Epithelial cell of proximal tubule (primary cell): ENCODE measurements at regions not wholly inside any gene's neighbourhood (a gene's known extent, or its start where the extent isn't known, plus 50 kb on each side); places are given as distances from the start of the nearest gene placed in this dataset.
"Not testable (repeated sequence)": the region's sequence is repeated elsewhere in the genome, so short reads cannot be mapped to it uniquely, and the experiment has no call there.

ENCODE experiments used
- DNase-seq: peaks from one replicate; pipeline ENCODE4 v3.0.0-alpha.2; 2011; ENCODE audit warnings: low read depth
- H3K4me3 ChIP-seq: 2 replicates; pipeline ENCODE4 v1.5.1; 2011; ENCODE audit warnings: low read depth, mild to moderate bottlenecking, low read length
- TF ChIP-seq, protein P1 (sequence below): conservative IDR thresholded peaks from 2 replicates; pipeline ENCODE4 v1.5.1; 2012; ENCODE audit warnings: low read depth, mild to moderate bottlenecking, low read length

DNA sequence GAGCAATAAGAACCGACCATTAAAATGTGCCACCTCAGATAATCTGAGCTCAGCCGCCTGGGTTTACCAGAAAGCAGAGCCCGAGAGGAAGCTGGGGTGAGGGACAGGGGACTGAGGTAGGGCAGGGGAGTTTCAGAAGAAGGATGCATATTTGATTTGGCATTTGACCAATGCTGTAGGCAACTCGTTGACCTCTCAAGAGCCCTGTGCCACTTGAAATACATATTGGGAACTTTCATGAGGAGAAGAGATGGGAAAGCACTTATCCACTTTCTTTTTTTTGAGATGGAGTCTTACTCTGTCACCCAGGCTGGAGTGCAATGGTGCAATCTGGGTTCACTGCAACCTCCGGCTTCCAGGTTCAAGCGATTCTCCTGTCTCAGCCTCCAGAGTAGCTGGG, 148.4 kb upstream of the SPRED2 start:
- DNase-seq, result no peak
- TF ChIP-seq, protein P1, sequence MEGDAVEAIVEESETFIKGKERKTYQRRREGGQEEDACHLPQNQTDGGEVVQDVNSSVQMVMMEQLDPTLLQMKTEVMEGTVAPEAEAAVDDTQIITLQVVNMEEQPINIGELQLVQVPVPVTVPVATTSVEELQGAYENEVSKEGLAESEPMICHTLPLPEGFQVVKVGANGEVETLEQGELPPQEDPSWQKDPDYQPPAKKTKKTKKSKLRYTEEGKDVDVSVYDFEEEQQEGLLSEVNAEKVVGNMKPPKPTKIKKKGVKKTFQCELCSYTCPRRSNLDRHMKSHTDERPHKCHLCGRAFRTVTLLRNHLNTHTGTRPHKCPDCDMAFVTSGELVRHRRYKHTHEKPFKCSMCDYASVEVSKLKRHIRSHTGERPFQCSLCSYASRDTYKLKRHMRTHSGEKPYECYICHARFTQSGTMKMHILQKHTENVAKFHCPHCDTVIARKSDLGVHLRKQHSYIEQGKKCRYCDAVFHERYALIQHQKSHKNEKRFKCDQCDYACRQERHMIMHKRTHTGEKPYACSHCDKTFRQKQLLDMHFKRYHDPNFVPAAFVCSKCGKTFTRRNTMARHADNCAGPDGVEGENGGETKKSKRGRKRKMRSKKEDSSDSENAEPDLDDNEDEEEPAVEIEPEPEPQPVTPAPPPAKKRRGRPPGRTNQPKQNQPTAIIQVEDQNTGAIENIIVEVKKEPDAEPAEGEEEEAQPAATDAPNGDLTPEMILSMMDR, result no peak
- no peak overlapping the region for H3K4me3 ChIP-seq

GRCh38 chr2:65579506-65580235, 147.3 kb upstream of the SPRED2 start:
- no peak for DNase-seq
- TF ChIP-seq, protein P1, result no peak

DNA sequence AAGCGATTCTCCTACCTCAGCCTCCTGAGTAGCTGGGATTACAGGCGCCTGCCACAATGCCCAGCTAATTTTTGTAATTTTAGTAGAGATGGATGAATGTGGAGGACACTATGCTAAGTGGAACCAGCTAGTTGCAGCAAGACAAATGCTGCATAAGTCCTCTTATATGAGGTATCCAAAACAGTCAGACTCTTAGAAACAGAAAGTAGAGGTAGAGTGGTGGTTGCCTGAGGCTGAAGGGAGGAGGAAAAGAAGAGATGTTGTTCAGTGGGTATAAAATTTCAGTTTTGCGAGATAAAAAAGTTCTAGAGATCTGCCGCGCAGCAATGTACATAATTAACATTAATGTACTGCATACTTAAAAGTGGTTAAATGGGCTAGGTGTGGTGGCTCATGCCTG, 145.3 kb upstream of the SPRED2 start:
- no peak overlapping the region for H3K4me3 ChIP-seq
- DNase-seq, result no peak
- TF ChIP-seq, protein P1, result no peak

More at GRCh38 chr2:65579506-65580235, 147.3 kb upstream of the SPRED2 start:
- H3K4me3 ChIP-seq, result no peak overlapping the region

DNA sequence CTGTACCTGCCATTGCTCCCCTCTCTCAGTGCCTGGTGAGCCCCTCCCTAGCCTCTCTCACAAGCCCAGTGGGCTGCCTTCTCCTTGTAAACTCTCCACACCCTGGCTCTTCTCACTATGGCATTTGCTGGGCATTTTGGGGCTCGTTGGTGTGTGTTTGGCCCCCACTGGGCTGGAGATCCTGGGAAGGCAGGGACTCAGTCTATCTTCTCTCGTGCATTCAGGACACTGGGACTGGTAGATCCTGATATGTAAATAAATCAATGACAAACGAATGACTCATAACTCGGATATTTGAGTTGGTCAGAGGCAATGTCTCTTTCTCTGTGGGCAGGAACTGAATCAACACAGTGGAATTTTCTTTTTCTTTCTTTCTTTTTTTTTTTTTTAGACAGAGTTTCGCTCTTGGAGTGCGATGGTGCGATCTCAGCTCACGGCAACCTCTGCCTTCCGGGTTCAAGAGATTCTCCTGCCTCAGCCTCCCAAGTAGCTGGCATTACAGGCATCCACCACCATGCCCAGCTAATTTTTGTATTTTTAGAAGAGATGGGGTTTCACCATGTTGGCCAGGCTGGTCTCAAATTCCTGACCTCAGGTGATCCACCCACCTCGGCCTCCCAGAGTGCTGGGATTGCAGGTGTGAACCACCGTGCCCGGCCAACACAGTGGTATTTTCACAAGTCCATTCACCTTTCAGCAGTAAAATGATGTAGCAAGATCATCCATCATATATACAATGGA, 144.6 kb upstream of the SPRED2 start:
- H3K4me3 ChIP-seq, result no peak overlapping the region

GRCh38 chr2:65576278-65576677, 143.9 kb upstream of the SPRED2 start:
- TF ChIP-seq, protein P1, result no peak
- no peak for DNase-seq
- H3K4me3 ChIP-seq, result no peak overlapping the region

More for the DNA sequence above, 144.6 kb upstream of the SPRED2 start:
- peak; percentile 92 for DNase-seq
- TF ChIP-seq, protein P1, result no peak

DNA sequence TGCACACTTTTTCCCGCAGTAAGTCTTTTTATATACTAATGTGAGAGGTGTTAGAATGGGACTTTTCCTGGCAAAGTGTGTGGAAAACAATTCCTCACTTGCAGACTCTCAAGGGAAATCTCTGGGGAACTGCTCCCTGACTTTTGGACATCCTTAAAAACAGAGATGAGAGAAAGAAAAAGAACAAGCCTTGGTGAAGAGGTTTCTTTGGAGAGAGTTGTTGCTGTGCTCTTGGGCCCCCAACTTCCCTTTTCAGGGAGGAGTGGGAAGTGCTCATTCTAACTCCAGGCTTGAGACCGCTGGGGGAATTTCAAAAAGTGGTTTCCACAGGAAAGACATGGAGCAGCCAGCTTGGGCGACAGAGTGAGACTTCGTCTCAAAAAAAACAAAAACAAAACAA, 142.6 kb upstream of the SPRED2 start:
- no peak overlapping the region for H3K4me3 ChIP-seq
- TF ChIP-seq, protein P1, result no peak
- DNase-seq, result no peak

DNA sequence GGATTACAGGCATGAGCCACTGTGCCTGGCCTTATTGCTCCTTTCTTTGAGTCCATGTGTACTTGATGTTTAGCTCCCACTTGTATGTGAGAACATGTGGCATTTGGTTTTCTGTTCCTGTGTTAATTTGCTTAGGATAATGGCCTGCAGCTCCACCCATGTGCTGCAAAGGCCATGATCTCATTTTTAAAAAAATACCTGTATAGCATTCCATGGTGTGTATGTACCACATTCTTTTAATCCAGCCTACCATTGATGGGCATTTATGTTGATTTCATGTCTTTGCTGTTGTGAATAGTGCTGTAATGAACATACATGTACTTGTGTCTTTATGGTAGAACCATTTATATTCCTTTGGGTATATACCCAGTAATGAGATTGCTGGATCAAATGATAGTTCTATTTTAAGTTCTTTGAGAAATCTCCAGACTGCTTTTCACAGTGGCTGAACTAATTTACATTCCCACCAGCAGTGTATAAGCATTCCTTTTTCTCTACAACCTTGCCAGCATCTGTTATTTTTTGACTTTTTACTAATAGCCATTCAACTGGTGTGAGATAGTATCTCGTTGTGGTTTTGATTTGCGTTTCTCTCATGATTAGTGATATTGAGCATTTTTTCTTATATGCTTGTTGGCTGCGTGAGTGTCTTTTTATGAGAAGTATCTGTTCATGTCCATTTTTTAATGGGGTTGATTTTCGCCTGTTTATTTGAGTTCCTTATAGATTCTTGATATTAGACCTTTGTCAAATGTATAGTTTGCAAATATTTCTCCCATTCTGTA, 136.4 kb upstream of the SPRED2 start:
- DNase-seq, result not testable (repeated sequence)

More for the DNA sequence above, 136.4 kb upstream of the SPRED2 start:
- not testable (repeated sequence) for H3K4me3 ChIP-seq
